Body of pancreas (tissue), 4 donors: ENCODE measurements at regions not wholly inside any gene's neighbourhood (a gene's known extent, or its start where the extent isn't known, plus 50 kb on each side); places are given as distances from the start of the nearest gene placed in this dataset.

Experiments used
- CTCF ChIP-seq, 7 experiments: fragments of 450-650 bp in 4 of 7; fragments of 200-600 bp in 3 of 7; sonication (generic) in 3 of 7; IDR thresholded peaks; one replicate each; pipeline ENCODE4 v1.5.1; 2016 to 2019; ENCODE audit warnings: antibody characterized with exemption in 7 of 7
- POLR2A ChIP-seq, 3 donors: fragments of 450-650 bp; IDR thresholded peaks; one replicate each; pipeline ENCODE4 v1.6.1; 2016; ENCODE audit warnings: antibody characterized with exemption in 3 of 3, mild to moderate bottlenecking in 2 of 3

DNA sequence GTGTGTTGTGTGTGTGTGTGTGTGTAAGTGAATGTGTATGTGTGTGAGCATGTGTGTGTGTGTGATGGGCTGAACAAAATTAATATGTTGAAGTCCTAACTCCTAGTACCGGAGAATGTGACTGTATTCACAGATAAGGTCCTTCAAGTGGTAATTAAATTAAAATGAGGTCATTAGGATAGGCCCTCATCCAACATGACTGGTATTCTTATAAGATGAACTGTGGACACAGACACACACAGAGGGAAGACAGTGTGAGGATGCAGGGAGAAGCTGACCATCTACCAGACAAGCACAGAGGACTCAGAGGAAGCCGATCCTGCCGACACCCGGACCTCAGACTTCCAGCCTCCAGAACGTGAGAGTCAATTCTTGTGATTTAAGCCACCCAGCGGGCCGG is 91.2 kb upstream of the PGBD5 start:
- TF ChIP-seq CTCF (IDR thresholded peaks at IDR 0.05) (no peak), POLR2A (IDR thresholded peaks at IDR 0.05) (no peak)
